SK-N-SH (cell line): ENCODE measurements at regions not wholly inside any gene's neighbourhood (a gene's known extent, or its start where the extent isn't known, plus 50 kb on each side); places are given as distances from the start of the nearest gene placed in this dataset.

ENCODE experiments used
- POLR2AphosphoS5 ChIP-seq: IDR thresholded peaks from 2 replicates; pipeline ENCODE4 v1.6.1; 2012; ENCODE audit warnings: low read depth, low read length
- TF ChIP-seq, protein P1 (sequence below): IDR thresholded peaks from 2 replicates; pipeline ENCODE4 v1.4.0; 2012; ENCODE audit warnings: low read depth

GRCh38 chr20:17840423-17840822 is 128.2 kb downstream of the SNX5 start:
- TF ChIP-seq, protein P1, sequence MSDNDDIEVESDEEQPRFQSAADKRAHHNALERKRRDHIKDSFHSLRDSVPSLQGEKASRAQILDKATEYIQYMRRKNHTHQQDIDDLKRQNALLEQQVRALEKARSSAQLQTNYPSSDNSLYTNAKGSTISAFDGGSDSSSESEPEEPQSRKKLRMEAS, result no peak
- no peak for TF ChIP-seq POLR2AphosphoS5
